ENCODE measurements at regions not wholly inside any gene's neighbourhood (a gene's known extent, or its start where the extent isn't known, plus 50 kb on each side); places are given as distances from the start of the nearest gene placed in this dataset.

DNA sequence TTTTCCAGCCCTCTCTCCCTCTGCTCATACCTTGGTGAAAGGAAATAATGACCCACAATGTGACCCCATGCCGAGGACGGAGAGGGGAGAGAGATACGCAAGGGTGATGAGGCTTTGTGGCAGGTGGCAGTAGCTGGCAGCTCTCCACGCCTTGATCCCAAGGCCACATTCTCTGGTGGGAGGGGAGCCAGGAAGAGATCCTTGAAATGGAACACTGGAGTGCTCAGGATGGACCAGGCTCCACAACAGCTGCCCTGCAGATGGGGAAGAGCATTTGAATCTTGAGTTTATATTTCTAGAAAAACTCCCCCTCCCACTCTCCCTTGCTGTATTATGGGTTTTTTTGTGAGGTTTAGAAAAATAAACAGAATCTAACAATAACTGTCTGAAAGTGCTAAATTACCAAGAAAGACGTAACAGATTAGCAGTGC, 61.6 kb upstream of the CDON start:
- no peak overlapping the region for H2AFZ ChIP-seq (ENCODE audit: low read length)
- no peaks in the 10 kb centered on the region for H3K27me3 ChIP-seq (ENCODE audit: insufficient read depth, low read length)
- no peak overlapping the region for H2BK20ac ChIP-seq (ENCODE audit: low read depth, low read length, poor library complexity, severe bottlenecking)
- H3K14ac ChIP-seq (ENCODE audit: insufficient read depth, low read length) = no peak overlapping the region
- H3K56ac ChIP-seq (ENCODE audit: insufficient read length, low read depth, low read length) = no peak overlapping the region
- H3K4me2 ChIP-seq (ENCODE audit: insufficient read depth, insufficient read length, low read length) = no peak overlapping the region
- H4K5ac ChIP-seq (ENCODE audit: insufficient read length, low read depth, low read length) = no peak overlapping the region
- no peaks in the 10 kb centered on the region for H3K36me3 Mint-ChIP-seq (ENCODE audit: insufficient read depth in 1 of 3, low read depth in 3 of 3)
- H3K79me2 ChIP-seq (ENCODE audit: insufficient read depth, low read length) = no peaks in the 10 kb centered on the region
- H3K4me3 Mint-ChIP-seq = no peak overlapping the region
- H2BK5ac ChIP-seq (ENCODE audit: insufficient read length, low read length) = no peak overlapping the region
- H3K9me3 Mint-ChIP-seq = no peaks in the 10 kb centered on the region
- no peak overlapping the region for H4K8ac ChIP-seq (replicated peaks; ENCODE audit: insufficient read length, low read depth, low read length)
- H3K9ac ChIP-seq (ENCODE audit: extremely low read depth, insufficient read length, low read length) = no peak overlapping the region
- H3K27ac ChIP-seq (ENCODE audit: insufficient read length, low read depth, low read length) = no peak overlapping the region
- 0 out of 2 replicates have a peak, but pooled peaks cover 5% of the 10 kb centered on the region for H3K4me1 ChIP-seq (ENCODE audit: insufficient read depth, low read length)
- H2AK5ac ChIP-seq (ENCODE audit: insufficient read length, low read length) = no peak overlapping the region
- H2BK120ac ChIP-seq (ENCODE audit: low read depth, low read length, poor library complexity, severe bottlenecking) = no peak overlapping the region
- H3K27me3 Mint-ChIP-seq (ENCODE audit: low read depth) = peaks cover 1% of the 10 kb centered on the region
- H3K4me1 Mint-ChIP-seq = peaks cover 20 to 24% of the 10 kb centered on the region in 2 experiments
- no peak overlapping the region for H3K23ac ChIP-seq (ENCODE audit: insufficient read length, low read depth, low read length)
- H3K79me1 ChIP-seq (ENCODE audit: insufficient read depth, low read depth, low read length, poor library complexity, severe bottlenecking) = no peaks in the 10 kb centered on the region
- TF ChIP-seq, protein P1, sequence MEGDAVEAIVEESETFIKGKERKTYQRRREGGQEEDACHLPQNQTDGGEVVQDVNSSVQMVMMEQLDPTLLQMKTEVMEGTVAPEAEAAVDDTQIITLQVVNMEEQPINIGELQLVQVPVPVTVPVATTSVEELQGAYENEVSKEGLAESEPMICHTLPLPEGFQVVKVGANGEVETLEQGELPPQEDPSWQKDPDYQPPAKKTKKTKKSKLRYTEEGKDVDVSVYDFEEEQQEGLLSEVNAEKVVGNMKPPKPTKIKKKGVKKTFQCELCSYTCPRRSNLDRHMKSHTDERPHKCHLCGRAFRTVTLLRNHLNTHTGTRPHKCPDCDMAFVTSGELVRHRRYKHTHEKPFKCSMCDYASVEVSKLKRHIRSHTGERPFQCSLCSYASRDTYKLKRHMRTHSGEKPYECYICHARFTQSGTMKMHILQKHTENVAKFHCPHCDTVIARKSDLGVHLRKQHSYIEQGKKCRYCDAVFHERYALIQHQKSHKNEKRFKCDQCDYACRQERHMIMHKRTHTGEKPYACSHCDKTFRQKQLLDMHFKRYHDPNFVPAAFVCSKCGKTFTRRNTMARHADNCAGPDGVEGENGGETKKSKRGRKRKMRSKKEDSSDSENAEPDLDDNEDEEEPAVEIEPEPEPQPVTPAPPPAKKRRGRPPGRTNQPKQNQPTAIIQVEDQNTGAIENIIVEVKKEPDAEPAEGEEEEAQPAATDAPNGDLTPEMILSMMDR (conservative IDR thresholded peaks at IDR 0.05) = no peak
- H3K4ac ChIP-seq (ENCODE audit: low read depth, low read length) = no peak overlapping the region
- no peak overlapping the region for H3K27ac Mint-ChIP-seq
- H3K23me2 ChIP-seq (ENCODE audit: insufficient read length, low read depth, low read length, poor library complexity, severe bottlenecking) = no peaks in the 10 kb centered on the region
- no peak overlapping the region for H2BK15ac ChIP-seq (ENCODE audit: low read depth, low read length)
- DNase-seq = no peak
- WGBS (ENCODE audit: extremely low coverage, insufficient read length, low lambda C conversion rate) = no CpG with 5 or more reads among the region's 5 CpGs
- H3K9me3 ChIP-seq (ENCODE audit: control insufficient read depth, low read depth, low read length) = no peaks in the 10 kb centered on the region
- H3T11ph ChIP-seq (ENCODE audit: low read length) = no peak overlapping the region
- H4K20me1 ChIP-seq (ENCODE audit: control insufficient read depth, insufficient read depth, insufficient read length) = no peaks in the 10 kb centered on the region
- no peak overlapping the region for H4K91ac ChIP-seq (ENCODE audit: insufficient read length, low read depth, low read length)
- H3K18ac ChIP-seq (ENCODE audit: insufficient read length, low read depth, low read length) = no peak overlapping the region
- H2BK12ac ChIP-seq (ENCODE audit: insufficient read length, low read depth, low read length) = no peak overlapping the region

All from H9 (cell line).